ENCODE measurements at regions not wholly inside any gene's neighbourhood (a gene's known extent, or its start where the extent isn't known, plus 50 kb on each side); places are given as distances from the start of the nearest gene placed in this dataset.

GRCh38 chr10:129396021-129396722, 70.9 kb upstream of the MGMT start:
- no peak overlapping the region for H3K27ac Mint-ChIP-seq
- peaks cover 21% of the 10 kb centered on the region for H3K4me1 Mint-ChIP-seq
- TF ChIP-seq CTCF (IDR thresholded peaks at IDR 0.05): no peak
- H3K9me3 Mint-ChIP-seq: no peaks in the 10 kb centered on the region
- no peaks in the 10 kb centered on the region for H3K36me3 Mint-ChIP-seq (ENCODE audit: low read depth)
- no peak overlapping the region for H3K4me3 Mint-ChIP-seq
- H3K27me3 Mint-ChIP-seq (ENCODE audit: low read depth, poor library complexity): peaks cover 16% of the 10 kb centered on the region
- DNase-seq: no peak

GRCh38 chr10:129397198-129397974, 69.7 kb upstream of the MGMT start:
- H3K9me3 Mint-ChIP-seq: no peaks in the 10 kb centered on the region
- peaks cover 17% of the 10 kb centered on the region for H3K27me3 Mint-ChIP-seq (ENCODE audit: low read depth, poor library complexity)

GRCh38 chr10:129398711-129399141, 68.3 kb upstream of the MGMT start:
- Mint-ChIP-seq H3K4me1 (peaks cover 21% of the 10 kb centered on the region), H3K9me3 (no peaks in the 10 kb centered on the region), H3K36me3 (ENCODE audit: low read depth) (no peaks in the 10 kb centered on the region), H3K27me3 (ENCODE audit: low read depth, poor library complexity) (peaks cover 19% of the 10 kb centered on the region), H3K4me3 (no peak overlapping the region), H3K27ac (no peak overlapping the region)
- no peak for DNase-seq
- TF ChIP-seq CTCF (IDR thresholded peaks at IDR 0.05): no peak

More at GRCh38 chr10:129397198-129397974, 69.7 kb upstream of the MGMT start:
- TF ChIP-seq CTCF (IDR thresholded peaks at IDR 0.05): no peak
- no peak for DNase-seq
- H3K27ac Mint-ChIP-seq: no peak overlapping the region
- H3K4me1 Mint-ChIP-seq: peaks cover 21% of the 10 kb centered on the region
- no peak overlapping the region for H3K4me3 Mint-ChIP-seq
- H3K36me3 Mint-ChIP-seq (ENCODE audit: low read depth): no peaks in the 10 kb centered on the region

- no peak overlapping the region for H3K4me3 Mint-ChIP-seq
- no peak for DNase-seq
- H3K27ac Mint-ChIP-seq: no peak overlapping the region
- peaks cover 21% of the 10 kb centered on the region for H3K4me1 Mint-ChIP-seq
- TF ChIP-seq CTCF (IDR thresholded peaks at IDR 0.05): no peak
- H3K36me3 Mint-ChIP-seq (ENCODE audit: low read depth): no peaks in the 10 kb centered on the region
- no peaks in the 10 kb centered on the region for H3K9me3 Mint-ChIP-seq
- peaks cover 12% of the 10 kb centered on the region for H3K27me3 Mint-ChIP-seq (ENCODE audit: low read depth, poor library complexity)
Measured at GRCh38 chr10:129400426-129400825, 66.6 kb upstream of the MGMT start.

- Mint-ChIP-seq H3K27me3 (ENCODE audit: low read depth, poor library complexity) (peaks cover 13% of the 10 kb centered on the region), H3K4me1 (peaks cover 3% of the 10 kb centered on the region), H3K27ac (no peak overlapping the region), H3K9me3 (no peaks in the 10 kb centered on the region), H3K4me3 (no peak overlapping the region), H3K36me3 (ENCODE audit: low read depth) (no peaks in the 10 kb centered on the region)
- TF ChIP-seq CTCF (IDR thresholded peaks at IDR 0.05): no peak
- no peak for DNase-seq
Measured at GRCh38 chr10:129402459-129402858, 64.6 kb upstream of the MGMT start.
